ENCODE measurements at regions not wholly inside any gene's neighbourhood (a gene's known extent, or its start where the extent isn't known, plus 50 kb on each side); places are given as distances from the start of the nearest gene placed in this dataset.
"Not testable (repeated sequence)": the region's sequence is repeated elsewhere in the genome, so short reads cannot be mapped to it uniquely, and the experiment has no call there.

- no peak overlapping the region for H3K27ac ChIP-seq
- Mint-ChIP-seq H3K27ac (no peak overlapping the region), H3K36me3 (peaks cover 5% of the 10 kb centered on the region), H3K4me3 (no peak overlapping the region), H3K27me3 (ENCODE audit: insufficient read depth, low read depth) (peaks cover 2% of the 10 kb centered on the region), H3K9me3 (peaks cover 31% of the 10 kb centered on the region), H3K4me1 (peaks cover 4% of the 10 kb centered on the region)
- no peaks in the 10 kb centered on the region for H3K79me2 ChIP-seq (ENCODE audit: low read depth)
- no peaks in the 10 kb centered on the region for H3F3A ChIP-seq (ENCODE audit: low read depth)
- no peak overlapping the region for H3K4me2 ChIP-seq
- peaks cover 5% of the 10 kb centered on the region for H3K9me3 ChIP-seq (ENCODE audit: low read depth)
- H4K20me1 ChIP-seq (ENCODE audit: low read depth) = no peaks in the 10 kb centered on the region
- peaks cover 4% of the 10 kb centered on the region for H3K36me3 ChIP-seq
- H3K27me3 ChIP-seq = no peaks in the 10 kb centered on the region
- no peak for DNase-seq (ENCODE audit: low spot score)
- TF ChIP-seq EZH2 (IDR thresholded peaks at IDR 0.05) (no peak), EZH2phosphoT487 (IDR thresholded peaks at IDR 0.05) (no peak), CTCF (IDR thresholded peaks at IDR 0.05) (no peak)
- no peak overlapping the region for H2AFZ ChIP-seq (replicated peaks)
- no peak overlapping the region for H3K4me3 ChIP-seq
- no peaks in the 10 kb centered on the region for H3K4me1 ChIP-seq
- H3K9ac ChIP-seq = no peak overlapping the region
Measured at GRCh38 chr3:191737742-191738141, 276.8 kb downstream of the PYDC2 start.

DNA sequence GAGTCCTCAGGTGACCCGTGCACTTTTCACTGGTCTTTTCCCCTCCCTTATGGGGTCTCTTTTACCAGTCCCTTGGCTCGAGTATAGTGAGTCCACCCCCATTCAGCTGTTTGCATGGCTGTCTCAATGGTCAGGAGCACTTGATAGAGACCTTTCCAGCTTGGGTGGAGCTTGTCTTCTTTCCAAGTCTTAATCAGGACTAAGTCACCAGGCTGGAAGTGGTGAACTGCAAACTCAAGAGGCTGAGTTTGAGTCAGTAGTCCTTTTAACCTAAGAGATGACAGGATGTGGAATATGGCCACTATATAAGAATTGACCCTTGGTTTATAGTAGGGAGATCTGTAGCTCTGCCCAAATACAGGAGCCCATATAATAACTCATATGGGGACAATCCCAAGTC, 279.7 kb downstream of the PYDC2 start:
- Histone ChIP-seq H3K9ac (no peak overlapping the region), H3K4me1 (no peaks in the 10 kb centered on the region), H3K4me2 (no peak overlapping the region), H3K27ac (no peak overlapping the region), H4K20me1 (ENCODE audit: low read depth) (no peaks in the 10 kb centered on the region), H2AFZ (replicated peaks) (no peak overlapping the region), H3K79me2 (ENCODE audit: low read depth) (no peaks in the 10 kb centered on the region), H3F3A (ENCODE audit: low read depth) (no peaks in the 10 kb centered on the region), H3K9me3 (ENCODE audit: low read depth) (peaks cover 5% of the 10 kb centered on the region), H3K4me3 (no peak overlapping the region), H3K27me3 (no peaks in the 10 kb centered on the region), H3K36me3 (peaks cover 4% of the 10 kb centered on the region)
- Mint-ChIP-seq H3K9me3 (peaks cover 32% of the 10 kb centered on the region), H3K36me3 (peaks cover 4% of the 10 kb centered on the region), H3K4me3 (no peak overlapping the region), H3K27ac (no peak overlapping the region), H3K4me1 (peaks cover 4% of the 10 kb centered on the region), H3K27me3 (ENCODE audit: insufficient read depth, low read depth) (peaks cover under 1% of the 10 kb centered on the region)
- DNase-seq (ENCODE audit: low spot score) = no peak
- TF ChIP-seq CTCF (IDR thresholded peaks at IDR 0.05) (no peak), EZH2phosphoT487 (IDR thresholded peaks at IDR 0.05) (no peak), EZH2 (IDR thresholded peaks at IDR 0.05) (no peak)

DNA sequence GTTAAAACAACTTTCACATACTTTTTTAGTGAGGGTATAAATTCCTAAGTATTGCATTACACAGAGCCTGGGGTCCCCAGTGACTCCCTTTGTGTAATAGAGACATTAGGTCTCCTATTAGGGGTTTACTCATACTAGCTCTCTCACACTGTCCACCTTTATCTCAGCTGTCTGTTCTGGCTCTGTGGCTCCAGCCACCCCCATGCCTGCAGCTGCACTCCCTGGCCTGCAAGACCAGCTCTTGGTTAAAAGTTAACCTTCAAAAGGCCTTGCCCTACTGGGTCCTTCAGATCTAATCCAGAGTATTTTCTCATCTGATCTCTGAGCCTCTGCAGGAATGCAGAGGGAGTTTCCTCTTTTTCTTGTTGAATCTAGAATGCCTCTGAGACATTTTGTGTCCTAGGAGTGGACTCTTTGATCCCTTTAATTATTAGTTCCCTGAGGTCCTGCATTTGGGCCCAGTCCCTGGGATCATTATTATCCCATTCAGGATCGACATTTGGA, 280.9 kb downstream of the PYDC2 start:
- H3K36me3 Mint-ChIP-seq; H3K4me1 ChIP-seq; H3K27ac Mint-ChIP-seq; H3K4me2 ChIP-seq; H3K4me1 Mint-ChIP-seq; H3K9me3 ChIP-seq (ENCODE audit: low read depth); H4K20me1 ChIP-seq (ENCODE audit: low read depth); H3K79me2 ChIP-seq (ENCODE audit: low read depth); H3K9ac ChIP-seq; H3K4me3 ChIP-seq; H3K27ac ChIP-seq; H2AFZ ChIP-seq (replicated peaks); H3K27me3 ChIP-seq; H3K4me3 Mint-ChIP-seq; DNase-seq (ENCODE audit: low spot score); H3K27me3 Mint-ChIP-seq (ENCODE audit: insufficient read depth, low read depth); H3K36me3 ChIP-seq; H3F3A ChIP-seq (ENCODE audit: low read depth): not testable (repeated sequence)
- peaks cover 26% of the 10 kb centered on the region for H3K9me3 Mint-ChIP-seq

DNA sequence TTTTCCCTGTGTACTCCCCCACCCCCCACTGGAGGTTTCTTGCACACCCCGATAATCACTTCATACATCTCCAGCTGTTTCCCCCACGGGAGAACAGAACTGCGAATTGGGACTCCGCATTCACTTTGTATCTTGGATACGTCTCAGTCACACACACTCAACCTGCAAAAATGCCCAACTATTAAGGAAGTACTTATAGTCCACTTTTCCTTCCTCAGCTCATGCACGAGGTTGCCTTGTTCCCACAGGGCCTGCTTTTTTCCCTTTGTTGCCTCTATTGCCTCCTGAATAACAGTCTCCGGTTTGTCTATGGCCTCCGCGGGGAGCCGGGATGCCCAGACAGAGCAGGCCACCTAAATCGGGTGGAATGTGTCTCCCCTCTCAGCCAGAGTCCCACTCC, 282.3 kb downstream of the PYDC2 start:
- no peak for DNase-seq (ENCODE audit: low spot score)
- Histone ChIP-seq H3K9ac (no peak overlapping the region), H3K79me2 (ENCODE audit: low read depth) (no peaks in the 10 kb centered on the region), H3K4me3 (no peak overlapping the region), H3K4me1 (no peaks in the 10 kb centered on the region), H4K20me1 (ENCODE audit: low read depth) (no peaks in the 10 kb centered on the region), H3K9me3 (ENCODE audit: low read depth) (peaks cover 5% of the 10 kb centered on the region), H3K4me2 (no peak overlapping the region), H3K36me3 (peaks cover 4% of the 10 kb centered on the region), H3K27me3 (no peaks in the 10 kb centered on the region), H3K27ac (no peak overlapping the region), H3F3A (ENCODE audit: low read depth) (no peaks in the 10 kb centered on the region), H2AFZ (replicated peaks) (no peak overlapping the region)
- Mint-ChIP-seq H3K9me3 (peaks cover 26% of the 10 kb centered on the region), H3K36me3 (peaks cover 4% of the 10 kb centered on the region), H3K27ac (no peak overlapping the region), H3K4me1 (peaks cover 4% of the 10 kb centered on the region), H3K4me3 (no peak overlapping the region), H3K27me3 (ENCODE audit: insufficient read depth, low read depth) (no peaks in the 10 kb centered on the region)
- TF ChIP-seq EZH2phosphoT487 (IDR thresholded peaks at IDR 0.05) = no peak
- TF ChIP-seq CTCF (IDR thresholded peaks at IDR 0.05) = no peak
- TF ChIP-seq EZH2 (IDR thresholded peaks at IDR 0.05) = no peak

Data from neural progenitor cell (in vitro differentiated cells).